Tibial artery (tissue), 4 donors: ENCODE measurements at regions not wholly inside any gene's neighbourhood (a gene's known extent, or its start where the extent isn't known, plus 50 kb on each side); places are given as distances from the start of the nearest gene placed in this dataset.
A peak's percentile ranks its signal among the peaks of the same experiment; 100 is the strongest.

ENCODE experiments used
- DNase-seq, 2 donors: peaks; one replicate each; pipeline ENCODE4 v3.0.0-alpha.2; 2019
- H3K27ac ChIP-seq, 2 donors: fragments of 200-600 bp; sonication (generic) in 1 of 2; 1 replicate in 1 of 2; 2 replicates in 1 of 2; pipeline ENCODE4 v1.5.1; 2018 to 2019; ENCODE audit warnings: mild to moderate bottlenecking in 1 of 2
- H3K27me3 ChIP-seq, 2 donors: fragments of 200-600 bp; sonication (generic) in 1 of 2; one replicate each; pipeline versions ENCODE4 v1.5.1 to v1.6.0; 2016 to 2019
- H3K36me3 ChIP-seq, 3 donors: fragments of 200-600 bp; sonication (generic) in 2 of 3; one replicate each; pipeline ENCODE4 v1.5.1; 2016 to 2019; ENCODE audit warnings: mild to moderate bottlenecking in 2 of 3
- H3K4me1 ChIP-seq, 4 donors: fragments of 200-600 bp; sonication (generic) in 2 of 4; 1 replicate in 3 of 4; 2 replicates in 1 of 4; pipeline ENCODE4 v1.5.1; 2016 to 2019
- H3K4me3 ChIP-seq, 2 donors: fragments of 200-600 bp; sonication (generic) in 1 of 2; 1 replicate in 1 of 2; 2 replicates in 1 of 2; pipeline ENCODE4 v1.5.1; 2018 to 2019; ENCODE audit warnings: mild to moderate bottlenecking in 2 of 2
- H3K9me3 ChIP-seq, 3 donors: fragments of 200-600 bp; sonication (generic) in 1 of 3; one replicate each; pipeline ENCODE4 v1.5.1; 2016 to 2019
- CTCF ChIP-seq, 2 experiments: fragments of 200-600 bp in 1 of 2; fragments of 450-650 bp in 1 of 2; IDR thresholded peaks; one replicate each; pipeline ENCODE4 v1.5.1; 2017 to 2019; ENCODE audit warnings: antibody characterized with exemption in 2 of 2, mild to moderate bottlenecking in 1 of 2, moderate library complexity in 1 of 2
- intact Hi-C: fragments of 100-400 bp; cut with DNase I; formaldehyde crosslinking; loops from one replicate; pipeline ENCODE4 v1.15.0; 2023; ENCODE audit warnings: low total_unique reads

GRCh38 chr5:156182174-156182967 lies 144.6 kb upstream of the SGCD start:
- peaks cover 0 to 4% (median 0%) of the 10 kb centered on the region in 3 donors for H3K9me3 ChIP-seq
- TF ChIP-seq CTCF (IDR thresholded peaks at IDR 0.05): no peak
- no peaks in the 10 kb centered on the region for H3K36me3 ChIP-seq
- no peaks in the 10 kb centered on the region for H3K27me3 ChIP-seq
- DNase-seq: no peak
- H3K4me1 ChIP-seq: peaks cover 0 to 26% (median 10%) of the 10 kb centered on the region in 4 donors
- intact Hi-C loops: no loop called here
- no peak overlapping the region for H3K4me3 ChIP-seq
- no peak overlapping the region for H3K27ac ChIP-seq

- H3K36me3 ChIP-seq: no peaks in the 10 kb centered on the region
- peak overlapping the region in 1 of 2 donors; percentile 34 for H3K27ac ChIP-seq
- H3K27me3 ChIP-seq: no peaks in the 10 kb centered on the region
- H3K4me3 ChIP-seq: no peak overlapping the region
- H3K9me3 ChIP-seq: peaks cover 0 to under 1% (median 0%) of the 10 kb centered on the region in 3 donors
- no peak for TF ChIP-seq CTCF (IDR thresholded peaks at IDR 0.05)
- intact Hi-C loops: no loop called here
- peaks cover 0 to 41% (median 14%) of the 10 kb centered on the region in 4 donors for H3K4me1 ChIP-seq
- no peak for DNase-seq
Observed at GRCh38 chr5:156186760-156187159, 140.2 kb upstream of the SGCD start.

DNA sequence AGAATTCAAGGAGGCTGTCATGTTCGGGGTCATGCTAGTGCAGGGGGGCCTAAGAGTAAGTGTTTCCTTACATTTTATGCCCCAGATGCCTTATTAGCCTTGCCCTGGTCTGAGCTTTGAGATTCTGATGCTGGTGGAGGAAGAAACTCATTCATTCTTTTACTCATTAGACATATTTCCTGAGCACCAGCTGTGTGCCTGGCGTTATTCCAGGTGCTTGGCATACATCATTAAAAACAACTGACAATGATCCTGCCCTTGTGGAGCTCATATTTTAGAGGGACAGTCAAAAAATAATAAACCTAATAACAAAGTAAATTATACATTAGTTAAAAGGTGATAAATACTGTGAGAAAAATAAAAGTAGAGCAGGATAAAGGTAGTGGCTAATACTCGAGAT lies 138.9 kb upstream of the SGCD start:
- H3K27ac ChIP-seq: peak overlapping the region in 1 of 2 donors; percentile 34
- intact Hi-C loops: no loop called here
- DNase-seq: no peak
- H3K36me3 ChIP-seq: no peaks in the 10 kb centered on the region
- peaks cover 0 to 41% (median 14%) of the 10 kb centered on the region in 4 donors for H3K4me1 ChIP-seq
- no peak overlapping the region for H3K4me3 ChIP-seq
- H3K9me3 ChIP-seq: no peaks in the 10 kb centered on the region
- no peaks in the 10 kb centered on the region for H3K27me3 ChIP-seq
- TF ChIP-seq CTCF (IDR thresholded peaks at IDR 0.05): no peak

GRCh38 chr5:156189628-156190027 lies 137.3 kb upstream of the SGCD start:
- intact Hi-C loops: no loop called here
- Histone ChIP-seq H3K27me3 (no peaks in the 10 kb centered on the region), H3K27ac (no peak overlapping the region), H3K4me1 (peaks cover 0 to 39% (median 13%) of the 10 kb centered on the region in 4 donors), H3K4me3 (no peak overlapping the region), H3K36me3 (no peaks in the 10 kb centered on the region), H3K9me3 (no peaks in the 10 kb centered on the region)
- no peak for TF ChIP-seq CTCF (IDR thresholded peaks at IDR 0.05)
- no peak for DNase-seq

- DNase-seq: no peak
- no peaks in the 10 kb centered on the region for H3K36me3 ChIP-seq
Observed at GRCh38 chr5:156191547-156191946, 135.4 kb upstream of the SGCD start.

More at GRCh38 chr5:156191547-156191946, 135.4 kb upstream of the SGCD start:
- intact Hi-C loops: no loop called here
- no peak overlapping the region for H3K27ac ChIP-seq
- peaks cover 0 to 23% (median 8%) of the 10 kb centered on the region in 4 donors for H3K4me1 ChIP-seq
- H3K27me3 ChIP-seq: no peaks in the 10 kb centered on the region
- no peak overlapping the region for H3K4me3 ChIP-seq
- H3K9me3 ChIP-seq: no peaks in the 10 kb centered on the region
- TF ChIP-seq CTCF (IDR thresholded peaks at IDR 0.05): no peak
